ENCODE measurements at regions not wholly inside any gene's neighbourhood (a gene's known extent, or its start where the extent isn't known, plus 50 kb on each side); places are given as distances from the start of the nearest gene placed in this dataset.
"Not testable (repeated sequence)": the region's sequence is repeated elsewhere in the genome, so short reads cannot be mapped to it uniquely, and the experiment has no call there.

DNA sequence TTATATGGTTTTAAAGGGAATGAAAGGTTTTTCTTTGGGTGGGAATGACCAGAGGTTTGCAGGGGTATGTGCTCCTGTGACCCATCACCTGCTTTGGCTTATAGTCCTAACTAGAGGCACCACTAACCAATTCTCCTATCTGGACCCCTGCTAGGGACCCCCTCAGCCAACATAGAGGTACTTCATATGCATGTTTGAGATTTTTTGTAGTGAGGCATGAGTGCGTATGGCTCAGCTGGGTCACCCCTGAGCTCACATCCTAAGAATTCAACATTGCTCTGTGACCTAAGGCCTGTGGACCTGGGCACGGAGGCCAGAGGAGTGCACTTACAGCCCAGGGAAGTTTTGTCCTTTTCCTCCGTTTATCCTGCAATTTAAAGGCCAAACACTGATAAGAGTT, 68.4 kb upstream of the EEF1E1 start:
- H3K27ac ChIP-seq = no peak overlapping the region
- TF ChIP-seq, protein P1, sequence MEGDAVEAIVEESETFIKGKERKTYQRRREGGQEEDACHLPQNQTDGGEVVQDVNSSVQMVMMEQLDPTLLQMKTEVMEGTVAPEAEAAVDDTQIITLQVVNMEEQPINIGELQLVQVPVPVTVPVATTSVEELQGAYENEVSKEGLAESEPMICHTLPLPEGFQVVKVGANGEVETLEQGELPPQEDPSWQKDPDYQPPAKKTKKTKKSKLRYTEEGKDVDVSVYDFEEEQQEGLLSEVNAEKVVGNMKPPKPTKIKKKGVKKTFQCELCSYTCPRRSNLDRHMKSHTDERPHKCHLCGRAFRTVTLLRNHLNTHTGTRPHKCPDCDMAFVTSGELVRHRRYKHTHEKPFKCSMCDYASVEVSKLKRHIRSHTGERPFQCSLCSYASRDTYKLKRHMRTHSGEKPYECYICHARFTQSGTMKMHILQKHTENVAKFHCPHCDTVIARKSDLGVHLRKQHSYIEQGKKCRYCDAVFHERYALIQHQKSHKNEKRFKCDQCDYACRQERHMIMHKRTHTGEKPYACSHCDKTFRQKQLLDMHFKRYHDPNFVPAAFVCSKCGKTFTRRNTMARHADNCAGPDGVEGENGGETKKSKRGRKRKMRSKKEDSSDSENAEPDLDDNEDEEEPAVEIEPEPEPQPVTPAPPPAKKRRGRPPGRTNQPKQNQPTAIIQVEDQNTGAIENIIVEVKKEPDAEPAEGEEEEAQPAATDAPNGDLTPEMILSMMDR (IDR thresholded peaks at IDR 0.05) = no peak
- no peaks in the 10 kb centered on the region for H3K36me3 ChIP-seq
- peaks cover 12% of the 10 kb centered on the region for H3K27me3 ChIP-seq
- no peak overlapping the region for H3K4me3 ChIP-seq (ENCODE audit: low read depth in 1 of 2, low read length in 1 of 2)
- no peaks in the 10 kb centered on the region for H3K4me1 ChIP-seq (ENCODE audit: control insufficient read depth in 1 of 2, insufficient read depth in 1 of 2, low read depth in 1 of 2, low read length in 1 of 2)
- no peaks in the 10 kb centered on the region for H3K9me3 ChIP-seq

DNA sequence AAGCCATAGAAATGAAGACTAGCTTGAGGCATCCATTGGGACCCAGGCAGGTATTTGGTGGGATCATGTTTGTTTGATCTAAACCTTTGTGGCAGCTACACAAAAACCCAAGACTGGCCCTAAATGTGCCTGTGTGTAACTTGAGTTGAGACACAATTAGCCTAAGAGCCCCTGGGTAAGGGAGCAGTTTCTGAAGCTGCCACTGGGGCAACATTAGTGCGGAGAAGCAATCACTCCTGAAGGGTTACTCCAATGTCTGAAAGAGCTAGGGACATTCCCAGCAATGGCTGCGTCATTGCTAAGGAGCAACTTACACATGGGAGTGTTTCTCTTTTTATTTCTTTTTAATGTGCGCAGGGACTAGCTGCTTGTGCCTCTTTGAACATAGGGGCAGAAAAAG, 67.9 kb upstream of the EEF1E1 start:
- H3K4me3 ChIP-seq (ENCODE audit: low read depth in 1 of 2, low read length in 1 of 2) = no peak overlapping the region

DNA sequence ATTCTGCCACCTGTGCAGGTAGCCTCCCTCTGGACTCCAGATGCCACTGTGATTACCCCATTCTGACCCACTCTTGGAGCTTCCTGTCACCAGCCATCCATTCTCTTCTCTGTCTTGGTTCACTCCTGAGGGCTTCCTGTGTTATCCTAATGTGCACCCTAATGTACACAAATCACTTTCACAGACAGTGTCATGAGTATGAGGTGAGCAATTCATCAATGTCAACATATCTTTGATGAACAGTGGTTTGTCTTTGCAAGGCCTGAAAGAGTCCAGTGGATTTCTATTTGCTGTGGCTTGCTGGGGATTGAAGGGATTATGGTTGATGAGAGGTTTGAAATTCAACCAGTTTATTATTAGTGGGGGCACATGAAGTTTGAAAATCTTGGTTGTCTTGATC, 63.8 kb upstream of the EEF1E1 start:
- TF ChIP-seq, protein P1 (IDR thresholded peaks at IDR 0.05) = no peak
- Histone ChIP-seq H3K4me3 (ENCODE audit: low read depth in 1 of 2, low read length in 1 of 2) (no peak overlapping the region), H3K9me3 (no peaks in the 10 kb centered on the region), H3K27ac (no peak overlapping the region), H3K4me1 (ENCODE audit: control insufficient read depth in 1 of 2, insufficient read depth in 1 of 2, low read depth in 1 of 2, low read length in 1 of 2) (no peaks in the 10 kb centered on the region), H3K27me3 (peaks cover 12% of the 10 kb centered on the region), H3K36me3 (no peaks in the 10 kb centered on the region)

More for the DNA sequence above, 67.9 kb upstream of the EEF1E1 start:
- Histone ChIP-seq H3K4me1 (ENCODE audit: control insufficient read depth in 1 of 2, insufficient read depth in 1 of 2, low read depth in 1 of 2, low read length in 1 of 2) (no peaks in the 10 kb centered on the region), H3K27ac (no peak overlapping the region), H3K36me3 (no peaks in the 10 kb centered on the region), H3K27me3 (peaks cover 12% of the 10 kb centered on the region), H3K9me3 (no peaks in the 10 kb centered on the region)
- TF ChIP-seq, protein P1 (IDR thresholded peaks at IDR 0.05) = no peak

DNA sequence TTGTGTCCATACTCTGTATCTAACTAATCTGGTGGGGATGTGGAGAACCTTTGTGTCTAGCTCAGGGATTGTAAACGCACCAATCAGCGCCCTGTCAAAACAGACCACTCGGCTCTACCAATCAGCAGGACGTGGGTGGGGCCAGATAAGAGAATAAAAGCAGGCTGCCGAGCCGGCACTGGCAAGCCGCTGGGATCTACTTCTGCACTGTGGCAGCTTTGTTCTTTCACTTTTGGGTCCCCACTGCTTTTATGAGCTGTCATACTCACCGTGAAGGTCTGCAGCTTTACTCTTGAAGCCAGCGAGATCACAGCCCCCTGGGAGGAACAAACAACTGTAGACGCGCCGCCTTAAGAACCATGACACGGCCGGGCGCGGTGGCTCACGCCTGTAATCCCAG, 62.7 kb upstream of the EEF1E1 start:
- not testable (repeated sequence) for H3K9me3 ChIP-seq; H3K4me3 ChIP-seq (ENCODE audit: low read depth in 1 of 2, low read length in 1 of 2); H3K36me3 ChIP-seq; H3K27ac ChIP-seq; H3K4me1 ChIP-seq (ENCODE audit: control insufficient read depth in 1 of 2, insufficient read depth in 1 of 2, low read depth in 1 of 2, low read length in 1 of 2)
- H3K27me3 ChIP-seq = peaks cover 12% of the 10 kb centered on the region

DNA sequence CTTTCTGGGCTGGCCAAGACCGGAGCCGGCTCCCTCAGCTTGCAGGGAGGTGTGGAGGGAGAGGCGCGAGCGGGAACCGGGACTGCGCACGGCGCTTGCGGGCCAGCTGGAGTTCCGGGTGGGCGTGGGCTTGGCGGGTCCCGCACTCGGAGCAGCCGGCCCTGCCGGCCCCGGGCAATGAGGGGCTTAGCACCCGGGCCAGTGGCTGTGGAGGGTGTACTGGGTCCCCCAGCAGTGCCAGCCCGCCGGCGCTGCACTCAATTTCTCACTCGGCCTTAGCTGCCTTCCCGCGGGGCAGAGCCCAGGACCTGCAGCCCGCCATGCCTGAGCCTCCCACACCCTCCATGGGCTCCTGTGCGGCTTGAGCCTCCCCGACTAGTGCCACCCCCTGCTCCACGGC, 61.9 kb upstream of the EEF1E1 start:
- H3K4me3 ChIP-seq (ENCODE audit: low read depth in 1 of 2, low read length in 1 of 2); H3K27ac ChIP-seq; H3K4me1 ChIP-seq (ENCODE audit: control insufficient read depth in 1 of 2, insufficient read depth in 1 of 2, low read depth in 1 of 2, low read length in 1 of 2); H3K36me3 ChIP-seq; H3K9me3 ChIP-seq: not testable (repeated sequence)
- H3K27me3 ChIP-seq = peaks cover 12% of the 10 kb centered on the region

DNA sequence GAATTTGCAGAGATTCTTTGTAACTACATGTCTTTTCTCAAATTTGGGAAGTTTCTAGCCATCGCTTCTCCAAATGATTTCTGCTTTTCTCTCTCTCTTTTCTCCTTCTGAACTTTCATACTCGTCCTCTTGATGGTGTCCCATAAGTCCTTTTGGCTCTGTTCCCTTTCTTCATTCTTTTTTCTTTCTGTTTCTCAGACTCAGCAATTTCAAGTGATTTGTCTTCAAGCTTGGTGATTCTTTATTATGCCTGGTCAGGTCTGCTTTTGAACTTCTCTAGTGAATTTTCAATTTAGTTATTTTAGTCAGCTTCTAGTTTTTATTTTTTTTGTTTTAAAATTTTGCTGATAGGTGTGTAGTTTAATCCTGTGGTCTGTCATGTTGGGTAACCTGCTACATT, 57.6 kb upstream of the EEF1E1 start:
- peaks cover 14% of the 10 kb centered on the region for H3K27me3 ChIP-seq
- H3K27ac ChIP-seq = no peak overlapping the region
- H3K4me1 ChIP-seq (ENCODE audit: control insufficient read depth in 1 of 2, insufficient read depth in 1 of 2, low read depth in 1 of 2, low read length in 1 of 2) = no peaks in the 10 kb centered on the region

More for the DNA sequence above, 57.6 kb upstream of the EEF1E1 start:
- no peaks in the 10 kb centered on the region for H3K9me3 ChIP-seq
- no peaks in the 10 kb centered on the region for H3K36me3 ChIP-seq
- TF ChIP-seq, protein P1 (IDR thresholded peaks at IDR 0.05) = no peak
- no peak overlapping the region for H3K4me3 ChIP-seq (ENCODE audit: low read depth in 1 of 2, low read length in 1 of 2)

Measured in neutrophil (primary cell).